Keratinocyte (primary cell): ENCODE measurements at regions not wholly inside any gene's neighbourhood (a gene's known extent, or its start where the extent isn't known, plus 50 kb on each side); places are given as distances from the start of the nearest gene placed in this dataset.
A peak's percentile ranks its signal among the peaks of the same experiment; 100 is the strongest.

ENCODE experiments used
- DNase-seq: peaks from one replicate; pipeline ENCODE4 v3.0.0-alpha.2; 2011; ENCODE audit warnings: low read depth, missing footprints, low spot score
- FAIRE-seq: peaks from 2 replicates; lab custom pipeline; 2011; peaks lifted over from hg19 to GRCh38; lab: Jason Lieb, UNC
- H2AFZ ChIP-seq: 2 replicates; pipeline ENCODE4 v1.6.0; 2012; ENCODE audit warnings: low read length, control low read depth, inconsistent platforms; ENCODE audit not compliant: control insufficient read depth
- H3K27ac ChIP-seq: 2 replicates; pipeline ENCODE4 v1.5.1; 2011; ENCODE audit warnings: low read length; ENCODE audit not compliant: control insufficient read depth, insufficient read depth
- H3K27me3 ChIP-seq: 3 replicates; pipeline ENCODE4 v1.6.0; 2011; ENCODE audit warnings: low read length; ENCODE audit not compliant: control insufficient read depth, insufficient read depth; ENCODE audit errors: extremely low read depth
- H3K36me3 ChIP-seq, 2 experiments: 2 replicates in 1 of 2; 3 replicates in 1 of 2; pipeline ENCODE4 v1.5.1; 2011; ENCODE audit warnings: low read length in 2 of 2, mild to moderate bottlenecking in 1 of 2; ENCODE audit not compliant: control insufficient read depth in 2 of 2, insufficient read depth in 2 of 2; ENCODE audit errors: extremely low read depth in 1 of 2
- H3K4me1 ChIP-seq: 3 replicates; pipeline ENCODE4 v1.5.1; 2011; ENCODE audit warnings: low read length; ENCODE audit not compliant: control insufficient read depth, insufficient read depth; ENCODE audit errors: extremely low read depth
- H3K4me2 ChIP-seq: 3 replicates; pipeline ENCODE4 v1.6.0; 2011; ENCODE audit warnings: low read depth, low read length; ENCODE audit not compliant: control insufficient read depth, insufficient read depth; ENCODE audit errors: extremely low read depth
- H3K4me3 ChIP-seq, 3 experiments: fragments of 200-600 bp in 1 of 3; sonication (generic) in 1 of 3; 2 replicates in 2 of 3; 3 replicates in 1 of 3; pipeline ENCODE4 v1.5.1; 2011 to 2016; ENCODE audit warnings: low read length in 3 of 3, mild to moderate bottlenecking in 3 of 3, control low read depth in 2 of 3, inconsistent platforms in 1 of 3, low read depth in 1 of 3, mixed read lengths in 1 of 3, mixed run types in 1 of 3, moderate library complexity in 1 of 3; ENCODE audit not compliant: control insufficient read depth in 2 of 3, insufficient read depth in 2 of 3; ENCODE audit errors: extremely low read depth in 1 of 3
- H3K79me2 ChIP-seq: 2 replicates; pipeline ENCODE4 v1.6.0; 2012; ENCODE audit warnings: low read length; ENCODE audit not compliant: control insufficient read depth, insufficient read depth
- H3K9ac ChIP-seq: 3 replicates; pipeline ENCODE4 v1.6.0; 2011; ENCODE audit warnings: low read length; ENCODE audit not compliant: control insufficient read depth, insufficient read depth; ENCODE audit errors: extremely low read depth
- H3K9me1 ChIP-seq: 3 replicates; pipeline ENCODE4 v1.6.0; 2011; ENCODE audit warnings: low read length; ENCODE audit not compliant: control insufficient read depth, insufficient read depth; ENCODE audit errors: extremely low read depth
- H3K9me3 ChIP-seq: 2 replicates; pipeline ENCODE4 v1.5.1; 2012; ENCODE audit warnings: low read depth, low read length; ENCODE audit not compliant: control insufficient read depth
- H4K20me1 ChIP-seq: 3 replicates; pipeline ENCODE4 v1.6.0; 2011; ENCODE audit warnings: low read length; ENCODE audit not compliant: control insufficient read depth, insufficient read depth; ENCODE audit errors: extremely low read depth
- CTCF ChIP-seq, 3 experiments: IDR thresholded peaks in 1 of 3; conservative IDR thresholded peaks in 1 of 3; optimal IDR thresholded peaks in 1 of 3; 2 replicates in 2 of 3; 3 replicates in 1 of 3; pipeline versions ENCODE3 to v1.5.1; 2011; ENCODE audit warnings: low read length in 3 of 3, mild to moderate bottlenecking in 3 of 3, moderate library complexity in 2 of 3, control low read depth in 1 of 3, inconsistent platforms in 1 of 3; ENCODE audit not compliant: insufficient read depth in 2 of 3; ENCODE audit errors: extremely low read depth in 1 of 3
- EZH2 ChIP-seq: IDR thresholded peaks from one replicate; pipeline ENCODE4 v1.6.1; 2012; ENCODE audit warnings: inconsistent platforms, mild to moderate bottlenecking, low read length, moderate library complexity
- dilution Hi-C: fragments of 300-500 bp; cut with MboI; formaldehyde crosslinking; loops from one replicate; pipeline ENCODE4 v1.7.0; 2020; ENCODE audit warnings: low sequenced_read_pairs; ENCODE audit not compliant: extremely low pct_ligation_motif_present

DNA sequence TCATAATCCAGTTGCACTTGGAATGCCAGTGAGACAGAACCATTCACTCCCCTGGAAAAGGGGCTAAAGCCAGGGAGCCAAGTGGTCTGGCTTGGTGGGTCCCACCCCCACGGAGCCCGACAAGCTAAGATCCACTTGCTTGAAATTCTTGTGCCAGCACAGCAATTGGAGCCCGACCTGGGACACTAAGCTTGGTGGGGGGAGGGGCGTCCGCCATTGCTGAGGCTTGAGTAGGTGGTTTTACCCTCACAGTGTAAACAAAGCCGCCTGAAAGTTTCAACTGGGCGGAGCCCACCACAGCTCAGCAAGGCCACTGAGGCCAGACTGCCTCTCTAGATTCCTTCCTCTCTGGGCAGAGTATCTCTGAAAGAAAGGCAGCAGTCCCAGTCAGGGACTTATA lies 200.7 kb upstream of the NPSR1 start:
- Histone ChIP-seq H3K79me2 (no peaks in the 10 kb centered on the region), H3K9me1 (no peaks in the 10 kb centered on the region), H3K27me3 (no peaks in the 10 kb centered on the region), H3K9me3 (no peaks in the 10 kb centered on the region), H3K4me2 (no peak overlapping the region), H3K9ac (no peak overlapping the region), H3K36me3 (no peaks in the 10 kb centered on the region), H3K4me1 (peaks cover 3% of the 10 kb centered on the region), H3K27ac (no peak overlapping the region), H4K20me1 (no peaks in the 10 kb centered on the region), H2AFZ (peak overlapping the region; percentile 9), H3K4me3 (no peak overlapping the region)
- dilution Hi-C loops = no loop called here
- no peak for TF ChIP-seq EZH2
- no peak for TF ChIP-seq CTCF (optimal IDR thresholded peaks at IDR 0.05 in 1 of 3, IDR thresholded peaks at IDR 0.05 in 1 of 3, conservative IDR thresholded peaks at IDR 0.05 in 1 of 3; ENCODE audit: extremely low read depth in 1 of 3, insufficient read depth in 2 of 3, low read length in 3 of 3)
- no peak for DNase-seq
- no peak for FAIRE-seq

DNA sequence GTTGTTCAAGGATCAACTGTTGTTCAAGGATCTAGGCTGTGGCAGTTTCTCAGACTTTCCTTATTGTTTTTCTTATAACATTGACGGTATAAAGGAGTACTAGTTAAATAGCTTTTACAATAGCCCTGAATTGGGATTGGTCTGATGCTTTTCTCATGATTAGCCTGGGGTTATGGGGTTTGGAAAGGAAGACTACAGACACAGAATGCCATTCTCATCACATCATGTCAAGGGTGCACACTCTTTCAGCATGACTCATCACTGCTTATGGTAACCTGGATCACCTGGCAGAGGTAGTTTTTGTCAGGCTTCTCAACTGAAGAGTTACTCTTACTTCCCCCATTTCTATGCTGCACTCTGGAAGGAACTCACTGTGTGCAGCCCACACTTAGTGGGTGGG lies 194.2 kb upstream of the NPSR1 start:
- no peak for TF ChIP-seq EZH2
- Histone ChIP-seq H3K27me3 (no peaks in the 10 kb centered on the region), H2AFZ (peak overlapping the region; percentile 5), H3K9me3 (no peaks in the 10 kb centered on the region), H3K9ac (no peak overlapping the region), H4K20me1 (no peaks in the 10 kb centered on the region), H3K4me2 (peak overlapping the region; percentile 52), H3K36me3 (no peaks in the 10 kb centered on the region), H3K4me1 (peaks cover 13% of the 10 kb centered on the region), H3K79me2 (no peaks in the 10 kb centered on the region), H3K27ac (peak overlapping the region; percentile 40), H3K9me1 (no peaks in the 10 kb centered on the region), H3K4me3 (no peak overlapping the region)
- DNase-seq = peak; percentile 84
- FAIRE-seq = peak; percentile 100
- dilution Hi-C loops = no loop called here

GRCh38 chr7:34471844-34472243 lies 186.2 kb upstream of the NPSR1 start:
- H3K4me2 ChIP-seq = no peak overlapping the region
- no peak overlapping the region for H3K27ac ChIP-seq
- no peak for DNase-seq
- H3K4me3 ChIP-seq = no peak overlapping the region
- H3K9me3 ChIP-seq = no peaks in the 10 kb centered on the region
- H3K9me1 ChIP-seq = no peaks in the 10 kb centered on the region
- no peaks in the 10 kb centered on the region for H3K36me3 ChIP-seq
- FAIRE-seq = no peak
- dilution Hi-C loops = no loop called here
- TF ChIP-seq EZH2 = no peak
- TF ChIP-seq CTCF (optimal IDR thresholded peaks at IDR 0.05 in 1 of 3, IDR thresholded peaks at IDR 0.05 in 1 of 3, conservative IDR thresholded peaks at IDR 0.05 in 1 of 3; ENCODE audit: extremely low read depth in 1 of 3, insufficient read depth in 2 of 3, low read length in 3 of 3) = no peak
- no peaks in the 10 kb centered on the region for H3K4me1 ChIP-seq
- H2AFZ ChIP-seq = no peak overlapping the region
- no peak overlapping the region for H3K9ac ChIP-seq
- no peaks in the 10 kb centered on the region for H4K20me1 ChIP-seq
- H3K27me3 ChIP-seq = no peaks in the 10 kb centered on the region
- no peaks in the 10 kb centered on the region for H3K79me2 ChIP-seq
